WI38 (cell line): ENCODE measurements at regions not wholly inside any gene's neighbourhood (a gene's known extent, or its start where the extent isn't known, plus 50 kb on each side); places are given as distances from the start of the nearest gene placed in this dataset.

Experiments used
- H3K4me3 ChIP-seq: 2 replicates; pipeline ENCODE4 v1.5.1; 2011; ENCODE audit warnings: low read depth, mild to moderate bottlenecking, control low read depth, low read length
- TF ChIP-seq, protein P1 (sequence below): IDR thresholded peaks from 2 replicates; pipeline ENCODE4 v1.5.1; 2012; ENCODE audit warnings: low read depth, mild to moderate bottlenecking, control low read depth, low read length

DNA sequence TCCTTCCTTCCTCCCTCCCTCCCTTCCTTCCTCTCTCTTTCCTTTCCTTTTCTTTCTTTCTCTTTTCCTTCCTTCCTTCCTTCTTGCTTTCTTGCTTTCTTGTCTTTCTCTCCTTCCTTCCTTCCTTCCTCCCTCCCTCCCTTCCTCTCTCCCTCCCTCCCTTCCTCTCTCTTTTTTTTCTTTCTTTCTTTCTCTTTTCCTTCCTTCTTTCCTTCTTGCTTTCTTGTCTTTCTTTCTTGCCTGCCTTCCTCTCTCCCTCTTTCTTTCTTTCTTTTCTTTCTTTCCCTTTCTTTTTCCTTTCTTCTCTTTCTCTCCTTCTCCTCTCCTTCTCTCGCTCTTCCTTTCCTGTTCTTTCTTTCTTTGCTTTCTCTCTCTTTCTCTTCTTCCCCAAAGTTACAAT, 728.4 kb upstream of the ADAMTS5 start:
- no peak overlapping the region for H3K4me3 ChIP-seq
- TF ChIP-seq, protein P1, sequence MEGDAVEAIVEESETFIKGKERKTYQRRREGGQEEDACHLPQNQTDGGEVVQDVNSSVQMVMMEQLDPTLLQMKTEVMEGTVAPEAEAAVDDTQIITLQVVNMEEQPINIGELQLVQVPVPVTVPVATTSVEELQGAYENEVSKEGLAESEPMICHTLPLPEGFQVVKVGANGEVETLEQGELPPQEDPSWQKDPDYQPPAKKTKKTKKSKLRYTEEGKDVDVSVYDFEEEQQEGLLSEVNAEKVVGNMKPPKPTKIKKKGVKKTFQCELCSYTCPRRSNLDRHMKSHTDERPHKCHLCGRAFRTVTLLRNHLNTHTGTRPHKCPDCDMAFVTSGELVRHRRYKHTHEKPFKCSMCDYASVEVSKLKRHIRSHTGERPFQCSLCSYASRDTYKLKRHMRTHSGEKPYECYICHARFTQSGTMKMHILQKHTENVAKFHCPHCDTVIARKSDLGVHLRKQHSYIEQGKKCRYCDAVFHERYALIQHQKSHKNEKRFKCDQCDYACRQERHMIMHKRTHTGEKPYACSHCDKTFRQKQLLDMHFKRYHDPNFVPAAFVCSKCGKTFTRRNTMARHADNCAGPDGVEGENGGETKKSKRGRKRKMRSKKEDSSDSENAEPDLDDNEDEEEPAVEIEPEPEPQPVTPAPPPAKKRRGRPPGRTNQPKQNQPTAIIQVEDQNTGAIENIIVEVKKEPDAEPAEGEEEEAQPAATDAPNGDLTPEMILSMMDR: no peak

DNA sequence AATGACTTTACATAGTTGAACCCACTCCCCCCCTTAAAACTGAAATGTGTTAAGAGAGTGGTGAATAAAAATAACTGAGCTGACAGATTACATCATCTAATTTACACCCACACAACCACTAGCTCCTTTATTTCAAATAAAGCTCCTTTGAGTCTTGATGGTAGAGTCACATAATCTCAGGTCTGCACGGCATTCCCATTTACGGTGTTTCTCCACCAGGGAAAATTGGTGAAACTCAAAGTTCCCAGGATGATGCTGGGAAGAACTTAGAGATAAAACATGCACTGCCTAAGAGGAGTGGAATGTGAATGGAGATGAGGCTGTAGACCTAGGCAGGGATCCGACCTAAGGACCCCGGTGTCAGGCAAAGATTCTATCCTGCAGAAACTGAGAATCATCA, 727.8 kb upstream of the ADAMTS5 start:
- no peak overlapping the region for H3K4me3 ChIP-seq
- TF ChIP-seq, protein P1: no peak

DNA sequence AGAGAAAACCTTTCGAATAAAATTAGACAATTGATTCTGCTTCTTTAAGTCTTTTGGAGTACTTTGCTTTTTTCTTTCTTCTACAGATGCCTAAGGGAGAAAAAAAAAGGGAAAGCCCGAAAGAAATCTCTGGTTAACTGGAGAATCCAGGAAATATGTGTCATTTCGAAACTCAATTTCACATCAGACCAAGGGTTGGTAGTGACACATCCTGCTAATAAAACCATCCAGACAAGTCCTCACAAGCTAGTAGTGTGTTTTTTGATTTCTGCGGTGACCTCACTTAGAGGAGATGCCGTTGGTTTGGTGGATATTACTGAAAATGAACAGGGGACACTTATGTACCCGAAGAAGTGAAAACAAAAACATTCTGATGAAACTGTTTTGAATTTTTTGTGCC, 726.5 kb upstream of the ADAMTS5 start:
- TF ChIP-seq, protein P1: no peak

DNA sequence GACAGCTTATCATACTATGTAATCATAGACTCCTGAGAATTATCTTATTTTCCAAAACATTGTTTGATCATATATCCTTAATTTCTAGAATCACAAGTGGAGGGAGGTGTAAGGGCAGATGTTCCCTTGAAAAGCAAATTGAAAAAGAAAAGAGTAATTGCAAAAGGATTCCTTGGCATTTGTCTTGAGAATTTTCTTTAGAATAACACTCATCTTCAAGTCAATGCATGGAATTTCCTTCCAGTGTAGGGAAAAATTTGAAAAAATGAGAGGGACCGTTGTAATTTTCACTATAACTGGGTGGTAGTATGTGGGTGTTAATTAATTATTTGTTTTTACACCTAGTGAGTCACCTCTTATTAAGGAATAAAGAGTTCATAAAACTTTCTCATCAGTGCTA, 724.6 kb upstream of the ADAMTS5 start:
- TF ChIP-seq, protein P1: no peak
- H3K4me3 ChIP-seq: no peak overlapping the region

More for the DNA sequence above, 726.5 kb upstream of the ADAMTS5 start:
- no peak overlapping the region for H3K4me3 ChIP-seq

DNA sequence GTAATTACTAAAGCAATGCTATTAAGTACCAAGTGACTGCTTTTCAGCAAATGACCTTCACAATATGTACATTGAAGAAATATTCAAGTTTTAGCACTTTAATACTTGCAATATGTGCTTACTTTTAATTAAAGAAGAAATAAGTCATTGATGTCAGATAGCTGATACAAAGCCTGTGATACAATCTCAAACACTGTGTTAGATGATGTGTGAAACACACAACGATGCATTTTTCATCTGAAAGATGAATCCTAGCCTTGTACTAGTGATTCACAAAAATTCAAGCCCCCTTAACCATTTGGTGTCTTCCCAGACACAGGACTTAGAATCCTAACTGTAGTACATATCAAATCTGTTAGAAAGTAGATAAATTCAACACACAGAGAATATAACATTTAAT, 724.1 kb upstream of the ADAMTS5 start:
- no peak overlapping the region for H3K4me3 ChIP-seq
- TF ChIP-seq, protein P1: no peak

DNA sequence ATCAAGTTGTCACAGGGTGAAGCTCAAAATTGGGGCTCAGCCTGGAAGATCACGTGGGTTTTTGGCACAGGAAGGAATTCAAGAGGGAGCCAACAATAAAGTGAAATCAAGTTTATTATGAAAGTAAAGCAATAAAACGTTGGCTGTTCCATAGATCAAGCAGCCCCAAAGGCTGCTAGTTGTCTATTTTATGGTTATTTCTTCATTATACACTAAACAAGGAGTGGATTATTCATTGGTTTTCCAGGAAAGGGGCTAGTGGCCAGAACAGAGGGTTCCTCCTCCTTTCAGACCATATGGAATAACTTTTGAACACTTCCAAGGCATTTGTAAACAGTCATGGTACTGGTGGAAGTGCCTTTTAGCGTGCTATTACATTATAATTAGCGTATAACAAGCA, 723.5 kb upstream of the ADAMTS5 start:
- TF ChIP-seq, protein P1: no peak
- no peak overlapping the region for H3K4me3 ChIP-seq

GRCh38 chr21:27688773-27689172, 721.9 kb upstream of the ADAMTS5 start:
- H3K4me3 ChIP-seq: no peak overlapping the region
- TF ChIP-seq, protein P1: no peak
